ENCODE measurements at regions not wholly inside any gene's neighbourhood (a gene's known extent, or its start where the extent isn't known, plus 50 kb on each side); places are given as distances from the start of the nearest gene placed in this dataset.

DNA sequence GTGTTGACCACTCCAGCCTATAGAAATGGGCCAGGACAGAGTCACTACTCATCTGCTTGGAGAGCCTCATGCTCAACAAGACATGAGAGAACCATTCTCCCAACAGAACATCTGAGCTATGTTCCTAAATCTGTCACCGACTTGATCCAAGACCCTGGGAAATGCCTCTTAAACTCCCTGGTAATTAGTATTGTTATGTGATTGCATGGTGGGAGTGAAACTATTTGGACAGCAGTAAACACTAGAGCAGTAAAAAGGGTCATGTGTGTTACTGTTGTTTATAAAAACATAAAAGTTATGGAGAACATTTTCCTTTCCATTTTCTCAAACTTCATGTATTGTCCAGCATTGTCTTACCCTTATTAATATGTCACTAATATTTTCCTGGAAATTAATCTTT lies 369.8 kb upstream of the FAT3 start:
- no peak for FAIRE-seq

DNA sequence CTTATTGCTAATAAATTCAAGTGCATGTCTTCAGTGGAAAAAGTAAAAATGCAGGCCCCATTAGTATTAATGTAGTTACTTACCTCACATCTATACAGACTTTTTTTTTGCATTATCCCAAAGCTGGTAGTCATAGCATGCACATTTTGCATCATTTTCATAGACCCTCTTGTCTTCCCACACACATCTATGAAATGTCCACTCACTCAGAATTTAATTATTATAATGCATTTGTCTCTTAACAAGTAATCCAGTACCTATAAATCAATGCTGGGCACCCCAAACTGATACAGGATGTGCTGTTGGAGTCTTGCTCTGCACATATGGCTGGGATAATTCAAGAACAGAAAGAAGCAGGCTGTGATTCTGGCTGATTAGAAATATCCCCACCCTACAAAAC lies 370.4 kb upstream of the FAT3 start:
- no peak for FAIRE-seq

- FAIRE-seq = no peak
These were observed 372.7 kb upstream of the FAT3 start for GRCh38 chr11:91851908-91852307.

DNA sequence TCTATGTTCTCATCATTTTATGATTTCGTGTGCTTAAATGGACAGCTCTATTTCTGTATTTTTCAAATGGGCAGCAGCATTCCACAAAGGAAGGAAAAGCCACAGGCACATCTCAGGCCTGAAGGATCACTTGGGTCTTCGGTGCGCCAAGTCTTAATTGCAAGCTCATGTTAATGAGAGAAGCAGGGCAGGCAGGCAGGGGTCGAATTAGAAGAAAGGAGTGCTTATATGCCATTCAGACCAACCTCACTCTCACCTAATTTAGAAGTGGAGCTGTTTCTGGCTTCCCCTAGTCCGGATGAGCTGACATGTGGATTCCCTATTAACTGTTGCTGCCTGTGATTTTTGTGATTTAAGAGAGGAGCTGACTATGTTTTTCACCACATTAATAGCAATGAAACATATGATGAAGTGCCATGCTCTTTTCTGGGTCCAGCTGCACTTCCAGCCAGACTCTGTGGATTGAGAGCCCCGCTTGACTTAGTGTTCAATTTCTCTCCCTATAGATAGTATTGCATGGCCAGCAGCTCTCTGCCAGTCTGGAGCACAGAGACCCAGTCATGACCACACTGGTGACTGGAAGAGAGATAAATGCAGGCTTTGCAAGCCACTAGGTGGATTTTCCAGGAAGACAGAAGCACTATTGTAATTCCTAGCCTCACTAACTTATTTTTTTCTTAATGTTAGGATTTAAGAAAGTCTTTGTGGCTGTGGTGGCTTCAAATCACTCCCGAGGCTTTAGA lies 373.9 kb upstream of the FAT3 start:
- FAIRE-seq = no peak

DNA sequence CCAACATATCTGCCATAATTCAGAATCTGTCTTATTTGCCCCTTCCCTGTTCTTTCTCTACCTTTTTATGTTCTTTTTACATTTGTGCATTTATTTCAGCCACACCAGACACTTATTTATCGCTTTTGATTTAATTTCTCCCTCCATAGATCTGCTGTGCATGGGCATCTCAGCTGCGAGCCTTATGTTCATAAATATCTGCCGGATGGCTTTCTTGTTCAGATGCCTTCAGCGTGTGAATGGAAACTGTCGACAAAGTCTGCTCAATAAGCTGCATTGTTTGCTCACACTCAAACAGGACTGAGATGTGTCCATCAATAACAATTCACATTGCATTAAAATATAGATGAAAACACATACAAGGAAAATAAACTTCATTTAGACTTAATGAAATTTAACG lies 374.6 kb upstream of the FAT3 start:
- FAIRE-seq = no peak

- no peak for FAIRE-seq
These were observed 378.0 kb upstream of the FAT3 start for GRCh38 chr11:91846649-91847048.

GRCh38 chr11:91846002-91846401 lies 378.6 kb upstream of the FAT3 start:
- FAIRE-seq = no peak

GRCh38 chr11:91840640-91841240 lies 383.9 kb upstream of the FAT3 start:
- no peak for FAIRE-seq

DNA sequence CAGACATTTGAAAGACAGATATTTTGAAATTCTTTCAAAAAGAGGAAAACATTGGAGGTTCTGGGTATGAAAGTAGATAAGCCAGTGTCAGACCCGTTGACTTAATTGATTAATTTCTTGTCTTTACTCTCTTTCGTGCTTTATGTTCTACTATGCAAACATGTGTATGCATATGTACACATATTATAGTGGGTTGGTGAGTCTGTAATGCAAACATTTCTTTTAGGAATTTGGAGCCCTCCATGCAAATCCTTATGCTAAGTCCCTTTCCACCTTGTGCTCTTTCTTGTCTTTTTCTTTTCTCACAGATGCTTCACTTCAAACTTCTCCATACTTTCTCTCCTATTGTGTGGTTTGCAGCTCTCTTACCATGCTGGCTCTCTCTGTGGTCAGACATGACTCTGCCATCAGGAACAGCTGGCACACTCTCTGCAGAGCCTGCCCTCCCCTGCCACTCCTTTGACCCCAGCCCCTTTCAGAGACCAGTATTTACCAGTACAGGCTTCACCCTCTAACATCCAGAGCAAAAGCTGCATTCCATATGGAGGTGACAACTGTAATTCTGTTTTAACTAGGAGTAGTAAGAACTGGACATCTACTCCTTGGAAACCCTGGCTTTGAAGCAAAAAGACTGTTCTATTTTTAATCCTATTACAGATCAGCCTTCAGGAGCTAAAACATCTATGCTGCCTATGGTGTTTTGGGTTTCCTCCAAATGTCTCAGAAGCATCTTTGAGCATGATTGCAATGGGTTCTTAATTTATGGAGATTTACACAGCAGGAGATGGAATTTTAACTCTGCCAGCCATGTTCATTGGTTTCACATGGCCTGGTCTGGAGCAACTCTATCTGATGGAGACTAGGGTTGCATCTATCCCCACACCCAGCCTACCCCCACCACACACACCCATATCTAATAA lies 386.9 kb upstream of the FAT3 start:
- no peak for FAIRE-seq

DNA sequence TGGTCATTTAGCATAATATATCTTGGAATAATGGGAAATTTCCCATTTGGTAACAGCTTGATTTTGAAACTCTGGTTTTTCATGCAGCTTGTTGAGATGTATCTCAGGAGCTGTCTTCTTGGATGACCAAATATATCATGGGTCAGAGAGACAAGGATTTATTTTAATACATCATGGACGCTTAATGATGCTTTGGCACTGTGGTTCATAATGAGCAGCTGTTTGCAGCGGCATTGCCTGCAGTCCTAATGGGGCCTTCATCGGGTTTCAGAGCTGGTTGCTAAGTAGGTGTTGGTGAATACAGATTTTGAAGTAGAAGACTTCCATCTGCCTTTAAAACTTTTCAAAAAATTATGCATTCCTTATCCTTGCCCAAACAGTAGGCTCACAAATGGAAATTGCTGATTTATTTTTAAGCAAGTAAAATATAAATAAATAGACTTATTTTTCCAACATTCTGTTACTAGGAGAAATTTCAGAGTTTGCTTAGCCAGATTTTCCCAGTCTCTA lies 389.5 kb upstream of the FAT3 start:
- no peak for FAIRE-seq

DNA sequence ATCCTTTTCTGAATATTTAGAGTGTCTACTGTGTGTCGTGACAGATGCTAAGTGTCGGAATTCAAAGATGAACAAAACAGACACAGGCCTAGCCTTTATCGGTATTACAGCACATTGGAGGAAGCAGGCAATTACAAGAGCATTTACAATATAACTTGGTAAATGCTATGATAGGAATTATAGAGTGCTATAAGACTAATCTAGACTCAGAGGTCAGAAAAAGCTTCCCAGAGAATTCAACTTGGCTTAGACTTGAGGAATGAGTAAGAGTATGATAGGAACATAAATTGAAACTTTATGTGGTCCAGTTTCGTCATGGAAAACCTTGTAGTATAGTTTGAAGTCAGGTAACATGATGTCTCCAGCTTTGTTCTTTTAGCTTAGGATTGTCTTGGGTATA lies 395.7 kb upstream of the FAT3 start:
- no peak for FAIRE-seq

GRCh38 chr11:91825777-91826176 lies 398.8 kb upstream of the FAT3 start:
- FAIRE-seq = no peak

- FAIRE-seq = no peak
These were observed 401.3 kb upstream of the FAT3 start for GRCh38 chr11:91823252-91823830.

DNA sequence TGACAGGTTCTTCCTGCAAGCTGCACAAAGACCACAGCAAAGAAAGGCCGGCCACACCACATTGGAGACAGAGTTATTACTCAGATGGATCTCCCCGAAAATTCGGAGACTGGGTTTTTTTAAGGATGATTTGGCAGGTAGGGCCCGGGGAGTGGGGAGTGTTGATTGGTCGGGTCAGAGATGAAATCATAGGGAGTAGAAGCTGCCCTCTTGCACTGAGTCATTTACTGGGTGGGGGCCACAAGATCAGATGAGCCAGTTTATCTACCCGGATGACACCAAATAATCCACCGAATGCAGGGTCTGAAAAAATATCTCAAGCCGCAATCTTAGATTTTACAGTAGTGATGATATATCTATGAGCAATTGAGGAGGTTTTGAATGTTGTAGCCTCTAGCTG lies 401.8 kb upstream of the FAT3 start:
- FAIRE-seq = no peak

DNA sequence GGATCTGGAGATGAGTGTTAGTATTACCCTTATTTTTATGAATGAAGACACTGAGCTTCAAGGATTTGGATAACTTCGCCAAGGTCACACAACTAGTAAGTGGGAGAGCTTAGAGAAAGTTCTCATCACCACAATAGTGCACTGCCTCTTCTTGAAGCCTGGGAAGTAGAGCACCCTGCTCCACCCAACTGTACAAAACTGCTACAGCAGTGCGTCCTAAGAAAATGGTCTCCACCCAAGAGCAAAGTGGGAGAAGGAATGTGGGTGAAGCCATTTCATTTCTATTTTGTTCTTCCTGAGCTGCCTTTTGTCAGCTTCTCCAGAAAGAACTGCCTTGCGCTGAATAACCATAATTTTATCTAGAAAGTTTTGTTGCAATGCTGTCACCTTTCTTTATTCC lies 403.9 kb upstream of the FAT3 start:
- FAIRE-seq = no peak

GRCh38 chr11:91819777-91820176 lies 404.8 kb upstream of the FAT3 start:
- no peak for FAIRE-seq

DNA sequence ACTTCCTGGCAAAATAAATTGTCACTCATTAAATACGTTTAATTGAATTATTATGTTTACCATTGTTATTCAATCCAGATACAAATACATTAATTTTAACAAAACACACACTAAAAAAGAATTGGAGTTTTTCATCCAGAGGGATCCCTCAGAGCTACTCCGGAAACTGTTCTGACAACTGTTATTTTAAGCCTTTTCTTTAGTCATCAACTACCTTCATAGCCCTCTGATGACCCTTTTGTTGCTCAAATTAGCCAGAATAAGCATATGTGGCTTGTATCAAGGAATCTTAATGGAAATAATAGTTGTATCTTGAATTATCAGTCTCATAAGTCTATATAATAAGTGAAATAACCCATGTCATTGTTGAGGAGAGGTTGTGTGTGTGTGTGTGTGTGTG lies 405.4 kb upstream of the FAT3 start:
- no peak for FAIRE-seq

GRCh38 chr11:91817996-91818395 lies 406.6 kb upstream of the FAT3 start:
- no peak for FAIRE-seq

DNA sequence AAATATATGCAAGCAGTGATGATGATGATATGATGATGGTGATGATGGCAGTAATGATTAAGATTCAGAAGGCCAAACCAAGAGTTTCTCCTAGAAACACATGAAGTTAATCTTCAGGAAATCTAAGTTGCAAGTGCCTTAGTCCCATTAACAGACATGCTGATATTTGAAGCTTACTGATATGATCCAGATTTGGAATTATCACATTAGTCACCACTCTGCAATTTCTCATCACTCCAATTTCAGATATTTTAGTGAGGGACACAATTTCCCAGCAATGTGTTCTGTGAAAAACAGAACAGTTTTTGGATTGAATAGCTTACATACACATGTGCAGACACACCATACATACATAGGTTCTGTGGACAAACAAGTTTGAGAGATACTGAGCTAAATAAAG lies 411.4 kb upstream of the FAT3 start:
- no peak for FAIRE-seq

GRCh38 chr11:91810871-91811270 lies 413.7 kb upstream of the FAT3 start:
- no peak for FAIRE-seq

- no peak for FAIRE-seq
These were observed 419.3 kb upstream of the FAT3 start for GRCh38 chr11:91805293-91805692.

- FAIRE-seq = no peak
These were observed 420.6 kb upstream of the FAT3 start for GRCh38 chr11:91804042-91804441.

DNA sequence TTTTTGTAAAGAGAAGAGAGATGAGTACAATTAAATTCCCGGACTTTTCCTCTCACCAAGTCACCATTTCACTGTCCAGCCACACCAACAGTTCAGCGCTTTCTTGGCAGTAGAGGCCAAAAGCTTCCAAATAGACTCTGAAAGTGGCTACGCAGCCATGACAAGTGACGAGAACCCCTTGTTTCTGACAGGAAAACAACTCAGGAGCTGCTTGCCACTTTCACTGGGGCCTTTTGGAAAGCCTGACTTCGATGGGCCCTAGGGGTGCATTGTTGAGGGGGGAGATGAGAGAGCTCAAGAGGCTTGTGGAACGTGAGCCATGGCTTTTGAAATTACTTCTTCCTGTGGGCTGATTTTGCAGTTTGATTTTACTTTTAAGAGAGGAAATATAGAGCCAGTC lies 422.1 kb upstream of the FAT3 start:
- no peak for FAIRE-seq

Data from A204.1 (cell line).